Stimulated activated CD8-positive, alpha-beta memory T cell treated with anti-CD3 and anti-CD28 coated beads, Interleukin-15, amount 100 ng/mL, for 1 hour (primary cell): ENCODE measurements at regions not wholly inside any gene's neighbourhood (a gene's known extent, or its start where the extent isn't known, plus 50 kb on each side); places are given as distances from the start of the nearest gene placed in this dataset.

Experiments used
- DNase-seq: peaks from one replicate; pipeline ENCODE4 v3.0.0-alpha.2; 2020; ENCODE audit warnings: low read depth

DNA sequence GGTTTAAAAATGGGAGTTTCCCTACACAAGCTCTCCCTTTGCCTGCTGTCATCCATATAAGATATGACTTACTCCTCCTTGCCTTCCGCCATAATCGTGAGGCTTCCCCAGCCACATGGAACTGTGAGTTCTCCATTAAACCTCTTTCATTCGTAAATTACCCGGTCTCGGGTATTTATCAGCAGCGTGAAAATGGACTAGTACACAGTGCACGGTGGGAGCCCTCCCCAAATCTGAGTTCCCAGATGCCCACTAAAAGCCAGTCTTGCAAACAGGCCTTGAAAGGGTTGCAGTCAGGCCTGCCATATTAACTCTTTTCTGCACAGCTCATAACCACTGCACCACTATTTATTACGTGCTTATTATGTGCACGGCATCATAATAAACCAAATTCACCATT is 400.9 kb downstream of the PRDM2 start:
- no peak for DNase-seq

DNA sequence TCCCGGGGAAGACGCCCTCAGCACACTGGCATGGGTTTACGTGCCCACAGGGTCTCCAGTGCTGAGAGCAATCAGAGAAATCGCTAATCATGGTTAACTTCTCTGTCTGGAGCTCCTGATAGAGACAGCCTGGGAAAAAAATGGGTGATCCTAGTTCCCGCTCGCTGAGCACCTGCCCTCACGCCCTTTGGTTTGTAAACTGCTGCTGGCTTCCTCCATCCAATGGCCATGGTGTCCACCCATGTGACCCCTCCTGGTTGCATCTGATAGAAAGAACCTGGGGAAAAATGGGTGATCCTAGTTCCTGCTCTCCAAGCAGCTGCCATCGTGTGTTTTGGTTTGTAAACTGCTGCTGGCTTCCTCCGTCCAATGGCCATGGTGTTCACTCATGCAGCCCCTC is 402.2 kb downstream of the PRDM2 start:
- no peak for DNase-seq

DNA sequence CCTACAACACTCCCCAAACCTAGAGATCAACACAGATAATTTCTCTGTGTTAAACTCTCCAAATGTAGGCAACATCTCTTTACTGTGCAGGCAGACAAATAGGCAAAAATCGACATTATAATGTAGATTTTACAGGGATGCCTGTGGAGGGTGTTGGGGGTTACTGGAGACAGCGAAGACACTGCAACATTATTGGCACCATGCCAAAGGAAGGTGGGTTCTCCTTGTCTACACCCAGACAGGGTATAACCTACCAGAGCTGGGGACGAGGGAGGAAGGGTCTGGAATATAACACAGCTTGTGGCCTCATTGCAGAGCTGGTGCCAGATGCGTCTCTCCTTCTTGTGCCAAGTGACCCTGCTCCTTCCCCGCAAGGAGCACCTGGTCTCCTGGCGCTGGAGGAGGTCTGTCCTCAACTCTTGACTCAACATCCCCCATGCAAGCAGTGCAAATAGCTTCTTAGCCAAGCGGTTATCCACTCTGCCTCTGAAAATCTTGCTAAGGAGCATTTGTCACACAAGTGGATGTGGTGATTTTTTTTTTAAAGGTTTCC is 404.0 kb downstream of the PRDM2 start:
- DNase-seq, result no peak

DNA sequence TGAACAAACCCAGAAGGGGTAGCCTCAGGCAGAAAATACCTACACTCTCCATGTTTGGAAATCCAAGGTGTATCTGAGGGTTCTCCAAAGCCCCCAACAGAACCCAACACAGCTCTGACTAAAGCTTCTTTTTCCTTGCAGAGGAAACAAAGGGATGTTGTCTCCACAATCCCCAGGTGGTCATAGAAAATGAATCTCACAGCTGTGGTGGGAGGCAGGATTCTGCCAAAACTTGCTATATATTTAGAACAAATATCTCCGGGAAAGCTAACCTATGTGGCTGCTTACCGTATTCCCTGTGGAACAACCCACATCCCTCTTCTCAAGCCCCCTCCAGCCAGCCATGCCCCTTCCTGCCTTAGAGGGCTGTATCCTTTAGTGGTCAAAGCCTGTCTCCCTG is 406.1 kb downstream of the PRDM2 start:
- no peak for DNase-seq

DNA sequence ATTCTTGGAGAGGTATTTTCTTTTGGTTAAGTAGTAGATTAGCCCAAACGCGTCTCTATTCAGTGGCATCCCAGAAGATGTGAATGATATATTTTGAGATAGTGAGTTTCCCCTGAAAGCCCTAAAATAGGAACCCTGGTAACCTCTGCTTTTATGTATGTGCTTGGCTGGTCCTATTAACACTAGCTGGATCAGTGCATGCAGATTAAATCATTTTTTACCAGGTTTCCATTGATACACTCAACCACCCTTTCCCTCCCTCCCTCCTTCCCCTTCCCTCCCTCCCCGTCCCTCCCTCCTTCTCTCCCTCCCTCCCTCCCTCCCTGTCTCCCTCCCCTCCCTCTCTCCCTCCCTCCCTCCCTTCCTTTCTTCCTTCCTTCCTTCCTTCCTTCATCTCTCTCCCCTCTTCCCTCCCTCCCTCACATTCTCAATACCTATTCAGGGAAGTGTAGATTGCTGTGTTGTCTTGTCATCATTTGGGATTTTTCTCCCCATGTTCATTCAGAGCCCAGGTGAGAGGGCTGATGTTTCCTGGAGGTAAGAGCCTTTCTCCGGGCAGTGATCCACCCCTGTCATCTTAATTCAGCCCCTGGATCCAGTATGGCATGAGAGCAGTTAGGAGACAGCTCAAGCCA is 406.8 kb downstream of the PRDM2 start:
- no peak for DNase-seq

DNA sequence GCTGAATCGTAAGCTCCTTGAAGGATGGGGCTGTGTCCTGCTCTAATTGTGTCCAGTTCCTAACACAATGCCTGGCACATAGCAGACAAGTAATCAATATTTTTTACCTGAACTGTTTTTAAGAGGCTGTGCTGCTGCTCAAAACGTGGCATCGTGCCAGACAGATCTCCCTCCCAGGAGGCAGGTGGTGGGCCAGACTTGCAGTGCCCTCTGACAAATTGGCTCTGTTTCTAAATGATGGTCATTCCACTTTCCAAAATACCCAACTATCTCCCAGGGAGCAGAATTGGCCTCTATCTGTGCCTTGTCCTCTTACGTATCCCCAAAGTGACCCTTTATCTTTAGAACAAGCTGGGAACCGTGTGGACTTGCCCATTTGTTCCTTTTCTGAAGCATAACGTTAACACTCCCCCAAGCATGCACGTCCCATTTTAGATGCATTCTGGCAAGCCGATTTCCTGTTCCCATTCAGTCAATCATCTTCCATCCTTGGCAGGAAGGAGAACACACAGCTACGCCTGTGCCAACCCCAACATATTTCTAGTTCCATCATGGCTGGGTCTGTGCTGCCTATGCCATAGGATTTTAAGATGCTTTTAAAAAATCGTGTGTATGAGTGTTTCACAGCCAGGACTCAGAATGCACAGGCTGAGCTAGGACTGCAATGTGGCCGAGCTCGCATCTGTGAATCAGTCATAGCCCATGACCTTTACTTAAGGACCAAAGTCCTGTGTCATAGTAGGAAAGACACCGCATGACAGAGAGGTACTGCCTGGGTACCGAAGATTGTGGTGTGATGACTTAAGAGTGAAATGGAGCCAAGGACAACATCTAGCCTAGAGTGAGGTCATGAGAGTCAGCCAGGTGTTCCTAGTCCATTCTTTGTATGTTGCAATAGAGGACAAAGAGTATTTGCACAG is 408.6 kb downstream of the PRDM2 start:
- no peak for DNase-seq

DNA sequence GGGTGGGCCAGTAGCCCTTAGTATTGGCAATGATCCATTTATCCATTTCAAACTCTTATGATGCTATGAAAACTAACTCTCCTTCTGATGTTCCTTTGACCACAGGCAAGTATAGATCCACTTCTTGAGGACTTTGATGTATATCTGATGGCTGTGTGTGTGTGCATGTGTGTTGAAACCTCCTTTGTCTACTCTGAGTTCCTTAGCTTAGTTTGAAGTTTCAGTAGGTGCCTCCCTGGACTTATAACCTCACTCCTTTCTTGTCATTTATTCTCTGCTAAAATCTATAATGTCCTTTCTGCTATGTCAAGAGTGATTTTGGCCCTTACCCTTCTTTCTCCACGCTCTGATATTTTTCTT is 409.3 kb downstream of the PRDM2 start:
- DNase-seq, result no peak

DNA sequence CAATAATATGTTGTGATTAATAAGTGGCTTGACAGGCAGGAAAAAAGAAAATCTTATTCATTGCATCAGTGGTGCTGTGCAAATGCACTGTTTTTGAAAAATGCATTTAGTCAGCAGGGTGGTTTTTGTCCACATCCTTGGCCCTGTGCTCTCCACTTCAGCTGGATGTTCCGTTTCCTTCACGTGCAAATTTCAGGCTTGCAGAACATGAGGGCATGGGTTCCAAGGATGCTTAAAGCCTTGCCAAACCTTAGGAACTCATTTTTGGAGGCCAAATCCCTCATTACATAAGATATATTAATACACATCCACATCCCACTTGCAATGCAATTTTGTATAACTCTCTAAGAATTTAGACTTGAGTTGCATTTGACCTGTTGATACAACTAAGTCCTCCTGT is 410.1 kb downstream of the PRDM2 start:
- DNase-seq, result no peak

DNA sequence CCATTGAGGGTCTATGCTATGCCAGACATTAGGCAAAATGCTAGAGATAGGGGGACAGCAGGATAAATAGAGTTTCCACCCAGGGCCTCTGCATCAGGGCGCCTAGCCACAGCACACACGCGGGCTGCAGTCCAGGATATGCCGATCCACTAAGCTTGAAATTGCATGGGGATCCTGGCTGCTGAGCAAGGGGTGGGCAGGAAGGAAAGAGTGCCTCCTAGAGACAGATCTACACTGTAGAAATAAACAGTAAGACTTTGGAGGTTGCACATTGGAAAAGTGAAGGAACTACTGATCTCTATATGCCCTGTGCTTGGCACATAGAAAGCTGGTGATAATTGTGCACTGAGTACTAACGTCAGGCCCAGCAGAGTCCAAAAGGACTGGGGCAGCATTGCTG is 411.1 kb downstream of the PRDM2 start:
- no peak for DNase-seq

DNA sequence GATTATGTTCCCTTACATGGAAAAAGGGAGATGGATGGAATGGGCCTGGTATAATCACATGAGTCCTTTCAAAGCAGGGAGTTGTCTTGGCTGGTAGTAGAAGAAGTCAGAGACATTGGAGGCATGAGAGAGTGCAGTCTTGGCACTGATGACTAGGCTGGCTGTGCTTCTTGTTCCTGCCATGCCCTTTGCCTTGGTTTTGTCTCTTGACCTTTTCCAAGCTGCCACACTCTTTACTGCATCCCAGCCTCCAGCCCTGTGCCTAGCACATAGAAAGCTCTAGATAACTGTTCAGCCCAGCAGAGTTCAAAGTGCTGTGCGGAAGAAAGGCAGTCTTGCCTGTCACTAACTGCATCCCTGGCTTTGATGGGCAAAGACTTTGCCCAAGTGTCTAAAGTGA is 412.6 kb downstream of the PRDM2 start:
- no peak for DNase-seq

DNA sequence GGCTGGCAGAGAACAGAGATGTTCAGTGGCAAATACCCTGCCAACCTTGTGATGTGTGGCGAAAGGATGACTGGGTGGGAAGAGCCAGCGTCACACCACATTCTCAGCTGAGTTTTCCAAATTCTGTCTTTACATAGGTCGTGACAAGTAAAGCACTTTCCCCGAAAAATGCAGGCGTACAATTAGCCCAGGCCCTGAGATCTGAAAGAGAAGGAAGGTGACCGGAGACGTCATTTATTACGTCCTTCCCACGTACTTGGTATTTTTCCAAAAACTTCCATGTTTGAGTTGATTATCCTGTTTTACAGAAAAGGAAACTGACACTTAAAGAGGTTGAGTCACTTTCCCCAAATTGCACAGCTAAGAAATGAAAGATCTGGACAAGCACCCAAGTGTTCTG is 413.3 kb downstream of the PRDM2 start:
- no peak for DNase-seq

DNA sequence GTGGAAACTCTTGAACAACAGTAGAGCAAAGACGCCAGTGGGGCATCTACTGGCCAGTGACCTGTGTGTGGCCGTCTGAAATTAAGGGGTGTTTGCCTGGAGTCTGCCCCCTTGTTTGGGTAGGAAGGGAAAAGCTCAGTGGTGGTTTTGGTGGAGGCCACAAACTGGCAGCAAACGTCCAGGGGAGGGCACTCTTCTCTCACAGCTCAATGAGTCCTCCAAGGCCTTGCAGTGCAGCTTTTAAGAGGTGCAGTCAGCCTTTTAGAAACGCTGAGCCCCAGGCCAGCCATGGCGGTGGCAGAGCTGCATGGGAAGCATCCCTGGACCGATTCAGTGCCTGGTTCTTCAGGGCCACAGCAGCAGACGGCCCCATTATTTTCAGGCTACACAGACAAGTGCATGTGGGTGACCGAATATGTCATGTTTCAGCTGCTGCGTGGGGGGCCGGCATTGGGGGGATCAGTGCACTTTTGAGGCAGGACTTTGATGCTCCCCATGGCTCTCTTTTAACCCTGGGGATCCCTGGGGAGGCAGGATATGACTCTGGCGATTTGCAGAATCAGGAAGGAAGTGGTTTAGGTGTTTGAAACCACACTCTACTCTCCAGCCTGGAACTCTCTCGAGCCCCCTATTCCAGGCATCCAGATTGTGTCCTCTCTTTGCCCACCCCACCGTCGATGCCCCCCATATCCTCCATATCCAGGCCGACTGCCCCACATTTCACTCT is 414.0 kb downstream of the PRDM2 start:
- DNase-seq, result no peak

DNA sequence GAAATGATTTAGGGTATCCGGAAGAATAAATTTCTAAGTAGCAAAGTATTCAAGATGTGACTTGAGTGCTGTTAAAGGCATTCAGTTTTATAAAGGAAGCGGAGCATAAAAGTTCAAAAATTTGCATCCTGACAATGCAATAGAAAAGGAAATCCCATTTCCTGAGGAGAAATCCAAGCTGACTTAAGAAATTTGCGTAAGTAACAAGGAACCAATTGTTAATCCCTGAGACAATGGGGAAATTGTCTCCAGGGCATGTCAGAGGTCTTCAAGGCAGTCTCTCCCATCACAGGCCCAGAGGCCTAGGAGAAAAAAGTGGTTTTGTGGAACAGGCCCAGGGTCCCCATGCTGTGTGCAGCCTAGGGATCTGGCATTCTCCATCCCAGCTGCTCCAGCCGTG is 416.0 kb downstream of the PRDM2 start:
- no peak for DNase-seq

DNA sequence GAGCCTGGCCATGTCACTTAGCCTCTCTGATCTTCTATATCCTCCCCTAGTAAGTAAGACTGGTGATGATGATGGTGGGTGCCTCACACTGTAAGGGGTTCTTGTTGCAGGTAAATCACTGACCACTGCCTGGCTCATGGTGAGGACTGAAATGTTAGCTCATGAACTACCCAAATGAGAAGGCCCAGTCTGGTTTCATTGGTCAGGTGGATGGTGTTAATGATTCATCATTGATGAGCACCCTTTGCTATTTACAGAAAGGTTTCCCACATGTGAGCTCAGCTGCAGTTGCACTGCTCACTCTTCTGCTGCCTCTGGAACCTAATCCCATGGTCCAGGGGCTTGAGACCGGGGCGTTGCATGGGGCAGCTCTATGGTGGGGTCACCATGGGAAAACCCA is 417.7 kb downstream of the PRDM2 start:
- no peak for DNase-seq

DNA sequence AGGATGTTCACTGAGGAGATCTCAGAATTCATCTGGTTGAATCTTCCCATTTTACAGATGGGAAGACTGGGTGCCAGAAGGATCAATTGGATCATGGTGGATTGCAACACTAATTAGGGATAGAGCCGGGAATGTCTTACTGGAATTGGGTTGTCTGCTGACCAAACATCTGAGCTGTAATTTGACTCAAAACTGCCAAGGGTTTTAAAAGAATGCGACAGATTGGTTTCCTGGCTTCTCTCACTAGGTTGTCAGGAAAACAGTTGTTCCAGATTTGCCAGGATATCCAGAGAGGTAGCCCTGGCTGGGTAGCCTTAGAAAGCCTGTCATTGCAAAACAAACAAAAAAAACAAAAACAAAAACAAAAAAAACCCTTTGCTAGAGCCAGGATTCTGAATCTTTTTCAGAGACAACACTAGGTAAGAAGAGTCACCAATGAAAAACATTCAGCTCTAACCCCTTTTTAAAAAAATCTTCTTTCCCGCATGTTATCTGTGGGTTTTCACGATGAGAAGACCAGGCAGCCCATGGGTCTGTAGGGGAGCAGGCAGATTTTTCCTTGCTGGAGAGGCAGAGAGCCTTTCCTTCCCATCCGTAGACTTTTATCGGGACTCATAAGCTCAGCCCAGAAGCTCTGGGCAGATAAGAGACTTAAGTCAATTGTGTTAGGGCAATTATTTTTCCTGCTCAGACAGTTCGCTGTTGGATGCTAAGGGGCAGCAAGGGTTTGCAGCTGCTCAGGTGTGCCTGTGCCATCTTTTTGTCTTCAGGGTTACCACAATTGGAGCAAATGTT is 418.9 kb downstream of the PRDM2 start:
- DNase-seq, result no peak

DNA sequence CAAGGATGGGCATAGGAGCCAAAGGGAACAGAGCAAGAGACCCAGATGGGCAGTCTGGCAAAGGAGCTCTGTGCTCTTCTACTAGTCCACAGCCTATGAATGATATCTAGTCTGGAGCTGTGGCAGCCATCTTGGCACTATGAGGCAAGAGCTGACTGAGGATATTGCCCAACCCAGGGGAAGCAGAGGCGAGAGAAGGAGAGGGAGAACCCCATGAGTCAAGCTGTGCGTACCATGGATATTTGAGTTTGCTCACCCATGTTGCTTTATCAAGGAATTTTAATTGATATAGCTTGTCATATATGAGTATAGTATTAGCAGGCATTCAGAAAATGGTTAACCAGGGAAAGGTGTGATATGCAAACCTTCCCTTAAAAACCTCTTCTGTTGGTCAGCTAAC is 420.9 kb downstream of the PRDM2 start:
- no peak for DNase-seq

DNA sequence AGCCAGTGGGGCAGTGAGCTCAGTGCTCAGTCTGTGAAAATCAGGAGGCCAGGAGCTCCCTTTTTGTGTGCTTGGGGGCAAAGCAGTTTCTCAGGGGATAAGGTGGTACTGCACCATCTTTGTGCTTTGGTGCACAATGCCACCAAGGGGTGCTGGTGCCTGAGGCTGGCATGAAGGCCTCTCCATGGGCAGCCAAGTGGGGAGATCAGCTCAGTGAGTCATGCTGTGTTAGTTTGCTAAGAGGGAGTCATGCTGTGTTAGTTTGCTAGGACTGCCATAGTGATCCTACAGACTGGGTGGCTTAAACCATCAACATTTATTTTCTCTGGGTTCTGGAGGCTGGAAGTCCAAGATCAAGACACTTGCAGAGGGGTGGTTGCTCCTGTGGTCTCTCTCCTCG is 428.1 kb downstream of the PRDM2 start:
- no peak for DNase-seq

DNA sequence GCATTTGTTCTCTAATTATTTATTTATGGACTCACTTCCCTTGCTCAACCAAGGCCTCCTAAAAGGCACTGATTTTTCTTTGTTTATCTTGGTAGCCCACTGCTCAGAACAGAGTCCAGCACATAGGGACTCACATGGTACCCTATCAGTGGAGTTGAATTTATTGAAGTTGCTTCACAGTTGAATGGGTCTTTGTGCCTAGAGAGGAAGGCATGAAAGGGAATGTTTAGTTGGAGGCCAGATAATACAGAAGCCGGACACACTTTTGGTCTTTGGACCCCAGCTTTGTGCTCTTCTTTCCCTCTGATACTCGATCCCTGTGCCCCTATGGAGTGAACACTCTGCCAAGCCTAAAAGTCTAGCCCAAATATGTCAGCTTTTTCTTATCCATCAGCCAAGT is 429.0 kb downstream of the PRDM2 start:
- DNase-seq, result no peak

DNA sequence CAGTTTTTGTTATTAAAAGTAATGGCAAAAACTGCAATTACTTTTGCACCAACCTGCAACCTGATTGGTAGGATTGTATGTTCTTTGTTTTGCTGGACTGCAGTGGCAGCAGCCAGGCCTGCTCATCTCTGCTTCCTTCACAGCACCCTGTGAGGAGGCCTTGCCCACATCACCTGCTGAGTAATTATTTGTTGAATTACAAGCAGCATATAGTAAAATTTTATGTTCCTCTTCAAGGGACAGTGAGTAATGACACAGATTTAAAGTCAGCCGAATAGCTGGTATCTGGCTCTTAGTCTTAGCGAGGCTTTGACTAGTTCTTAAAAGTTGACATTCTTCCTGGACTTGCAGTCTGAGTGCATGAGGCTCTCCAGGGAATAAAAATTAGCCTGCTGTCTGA is 435.1 kb downstream of the PRDM2 start:
- DNase-seq, result no peak

DNA sequence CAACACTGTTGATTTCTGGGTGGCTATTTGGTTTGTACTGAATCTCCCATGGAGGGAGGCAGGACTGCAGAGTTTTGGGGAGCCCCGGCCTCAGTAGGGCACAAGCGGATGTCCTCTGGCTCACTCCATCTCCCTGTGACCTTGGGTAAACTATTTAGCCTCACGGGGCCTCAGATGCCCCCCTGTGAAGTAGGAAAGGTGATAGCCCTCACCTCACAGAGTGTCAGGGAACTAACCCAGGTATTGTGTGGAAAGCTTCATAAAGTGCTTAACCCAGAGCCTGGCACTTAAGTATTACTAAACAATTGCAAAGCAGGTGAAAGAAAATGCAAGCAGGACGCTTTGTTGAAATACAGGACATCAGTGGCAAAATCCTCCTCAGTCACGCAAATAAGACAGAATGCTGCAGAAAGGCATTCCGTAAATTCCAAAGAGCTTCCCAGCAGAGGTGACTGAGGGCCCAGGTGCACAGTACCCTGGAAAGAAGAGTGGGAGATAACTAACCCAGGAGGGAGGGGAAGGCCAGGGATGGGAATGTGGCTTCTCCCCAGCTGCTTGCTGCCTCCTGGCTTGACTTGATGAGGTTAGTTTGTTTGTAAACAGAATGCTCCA is 436.3 kb downstream of the PRDM2 start:
- DNase-seq, result no peak

DNA sequence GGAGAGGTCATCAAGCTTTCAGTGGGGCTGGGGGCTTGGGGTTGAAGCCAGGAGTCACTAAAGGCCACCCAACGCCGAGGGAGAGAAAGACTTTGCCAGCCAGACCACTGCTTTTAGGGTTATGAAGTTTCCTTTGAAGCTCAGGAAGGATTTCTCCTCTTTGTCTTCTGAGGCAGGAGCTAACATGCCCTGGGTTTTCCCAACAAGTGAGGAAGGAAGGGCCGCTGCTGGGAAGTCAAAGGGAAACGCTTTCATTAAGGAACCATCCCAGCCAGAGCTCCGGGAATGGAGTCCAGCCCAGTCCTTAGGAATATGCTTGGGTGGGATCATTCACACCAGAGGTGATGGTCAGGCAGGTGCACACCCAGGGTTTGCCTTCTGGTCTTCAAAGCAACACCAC is 436.9 kb downstream of the PRDM2 start:
- no peak for DNase-seq
